Superior temporal gyrus (tissue), 1 donor: ENCODE measurements at regions not wholly inside any gene's neighbourhood (a gene's known extent, or its start where the extent isn't known, plus 50 kb on each side); places are given as distances from the start of the nearest gene placed in this dataset.
"Not testable (repeated sequence)": the region's sequence is repeated elsewhere in the genome, so short reads cannot be mapped to it uniquely, and the experiment has no call there.

ENCODE experiments used
- DNase-seq: peaks from one replicate; pipeline ENCODE4 v3.0.0-alpha.2; 2016; ENCODE audit errors: extremely low spot score

DNA sequence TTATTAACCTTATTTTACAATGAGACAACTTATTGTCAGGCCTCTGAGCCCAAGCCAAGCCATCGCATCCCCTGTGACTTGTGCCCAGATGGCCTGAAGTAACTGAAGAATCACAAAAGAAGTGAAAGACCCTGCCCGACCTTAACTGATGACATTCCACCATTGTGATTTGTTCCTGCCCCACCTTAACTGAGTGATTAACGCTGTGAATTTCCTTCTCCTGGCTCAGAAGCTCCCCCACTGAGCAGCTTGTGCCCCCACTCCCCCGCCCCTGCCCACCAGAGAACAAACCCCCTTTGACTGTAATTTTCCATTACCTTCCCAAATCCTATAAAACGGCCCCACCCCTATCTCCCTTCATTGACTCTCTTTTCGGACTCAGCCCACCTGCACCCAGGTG lies 224.0 kb upstream of the DUSP10 start:
- DNase-seq, result not testable (repeated sequence)

- no peak for DNase-seq
These were observed 223.4 kb upstream of the DUSP10 start for GRCh38 chr1:221965252-221965651.

DNA sequence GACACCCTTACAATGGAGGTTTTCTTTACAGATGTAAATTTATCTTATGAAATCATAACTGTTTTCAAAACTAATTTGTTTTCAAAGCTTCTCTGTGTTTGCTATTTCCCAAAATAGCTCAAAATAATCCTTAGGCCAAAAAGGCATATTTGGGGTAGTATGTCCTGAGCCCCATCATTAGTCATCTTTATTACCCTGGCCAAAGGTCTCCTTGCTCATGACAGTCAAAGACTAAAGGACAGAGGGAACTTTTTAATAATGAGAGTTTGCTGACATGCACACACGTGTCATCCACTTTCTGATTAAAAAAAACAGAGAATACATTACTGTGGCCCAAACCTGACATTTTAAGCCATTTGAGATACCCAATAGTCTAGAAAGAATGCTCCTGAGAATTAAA lies 221.9 kb upstream of the DUSP10 start:
- DNase-seq, result no peak

GRCh38 chr1:221962385-221962784 lies 220.5 kb upstream of the DUSP10 start:
- DNase-seq, result no peak

GRCh38 chr1:221961532-221962292 lies 219.8 kb upstream of the DUSP10 start:
- DNase-seq, result peak; percentile 29

GRCh38 chr1:221958161-221958562 lies 216.3 kb upstream of the DUSP10 start:
- not testable (repeated sequence) for DNase-seq

DNA sequence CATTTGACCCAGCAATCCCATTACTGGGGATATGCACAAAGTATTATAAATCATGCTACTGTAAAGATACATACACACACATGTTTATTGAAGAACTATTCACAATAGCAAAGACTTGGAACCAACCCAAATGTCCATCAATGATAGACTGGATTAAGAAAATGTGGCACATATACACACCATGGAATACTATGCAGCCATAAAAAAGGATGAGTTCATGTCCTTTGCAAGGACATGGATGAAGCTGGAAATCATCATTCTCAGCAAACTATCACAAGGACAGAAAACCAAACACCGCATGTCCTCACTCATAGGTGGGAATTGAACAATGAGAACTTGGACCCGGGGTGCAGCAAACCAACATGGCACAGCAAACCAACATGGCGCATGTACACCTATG lies 215.5 kb upstream of the DUSP10 start:
- DNase-seq, result not testable (repeated sequence)

- DNase-seq, result no peak
These were observed 208.1 kb upstream of the DUSP10 start for GRCh38 chr1:221949996-221950395.

DNA sequence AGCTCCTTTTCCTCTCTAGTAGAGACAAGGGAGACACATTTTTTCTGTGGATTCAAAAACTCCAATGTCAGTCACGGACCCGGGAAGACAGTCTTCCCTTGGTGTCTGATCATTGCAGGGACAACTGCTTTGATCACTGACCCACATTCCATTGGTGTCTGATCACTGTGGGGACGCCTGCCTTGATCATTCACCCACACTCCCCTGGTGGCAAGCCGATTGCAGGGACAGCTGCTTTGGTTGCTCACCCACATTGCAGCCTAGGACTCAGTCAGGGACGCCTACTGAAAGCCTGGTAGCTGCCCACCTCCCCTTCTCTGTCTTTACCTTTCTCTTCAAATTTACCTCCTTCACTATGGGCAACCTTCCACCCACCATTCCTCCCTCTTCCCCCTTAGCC lies 206.6 kb upstream of the DUSP10 start:
- no peak for DNase-seq

DNA sequence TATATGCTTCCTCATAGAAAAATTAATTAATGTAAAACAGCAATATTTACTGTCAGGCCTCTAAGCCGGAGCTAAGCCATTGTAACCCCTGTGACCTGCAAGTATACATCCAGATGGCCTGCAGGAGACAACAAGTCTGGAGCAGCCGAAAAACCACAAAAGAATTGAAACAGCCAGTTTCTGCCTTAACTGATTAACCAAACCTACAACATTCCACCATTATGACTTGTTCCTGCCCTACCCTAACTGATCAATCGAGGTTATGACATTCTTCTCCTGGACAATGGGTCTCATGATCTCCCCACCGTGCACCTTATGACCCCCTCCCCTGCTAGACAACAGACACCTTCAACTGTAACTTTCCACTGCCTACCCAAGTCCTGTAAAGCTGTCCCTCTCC lies 205.8 kb upstream of the DUSP10 start:
- no peak for DNase-seq

- no peak for DNase-seq
These were observed 204.9 kb upstream of the DUSP10 start for GRCh38 chr1:221946768-221947167.

GRCh38 chr1:221945669-221946068 lies 203.8 kb upstream of the DUSP10 start:
- no peak for DNase-seq

GRCh38 chr1:221944247-221944870 lies 202.5 kb upstream of the DUSP10 start:
- no peak for DNase-seq

DNA sequence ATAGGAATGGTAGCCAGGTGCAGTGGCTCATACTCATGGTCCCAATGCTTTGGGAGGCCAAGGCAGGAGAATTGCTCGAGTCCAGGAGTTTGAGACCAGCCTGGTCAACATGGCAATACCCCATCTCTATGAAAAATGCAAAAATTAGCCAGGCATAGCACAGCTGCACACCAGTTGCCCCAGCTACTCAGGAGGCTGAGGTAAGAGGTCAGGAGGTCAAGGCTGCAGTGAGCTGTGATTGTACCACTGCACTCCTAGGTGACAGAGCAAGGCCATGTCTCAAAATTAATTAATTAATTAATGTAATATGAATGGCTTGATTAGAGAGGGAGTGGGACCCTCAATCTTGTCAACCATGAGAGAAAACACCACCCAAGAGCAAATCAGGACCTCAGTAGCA lies 198.7 kb upstream of the DUSP10 start:
- DNase-seq, result no peak

DNA sequence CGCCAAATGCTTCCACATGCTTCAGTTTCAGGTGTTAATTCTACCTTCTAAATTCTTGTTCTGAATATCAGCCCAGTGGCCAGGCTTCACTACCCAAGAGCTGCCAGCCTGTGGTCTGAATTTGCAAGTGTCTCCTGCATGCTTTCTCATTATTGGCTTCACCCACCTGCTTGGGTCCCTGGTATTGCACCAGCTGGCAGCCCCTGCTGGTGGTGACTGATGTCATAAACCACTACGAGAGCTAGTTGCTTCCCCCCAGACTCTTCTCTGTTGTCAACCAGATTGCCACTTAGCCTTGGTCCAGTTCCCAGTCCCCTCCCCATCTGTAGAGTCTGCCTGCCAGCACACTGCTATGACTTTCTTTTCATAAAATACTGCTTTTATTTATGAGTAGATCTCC lies 197.7 kb upstream of the DUSP10 start:
- DNase-seq, result no peak

DNA sequence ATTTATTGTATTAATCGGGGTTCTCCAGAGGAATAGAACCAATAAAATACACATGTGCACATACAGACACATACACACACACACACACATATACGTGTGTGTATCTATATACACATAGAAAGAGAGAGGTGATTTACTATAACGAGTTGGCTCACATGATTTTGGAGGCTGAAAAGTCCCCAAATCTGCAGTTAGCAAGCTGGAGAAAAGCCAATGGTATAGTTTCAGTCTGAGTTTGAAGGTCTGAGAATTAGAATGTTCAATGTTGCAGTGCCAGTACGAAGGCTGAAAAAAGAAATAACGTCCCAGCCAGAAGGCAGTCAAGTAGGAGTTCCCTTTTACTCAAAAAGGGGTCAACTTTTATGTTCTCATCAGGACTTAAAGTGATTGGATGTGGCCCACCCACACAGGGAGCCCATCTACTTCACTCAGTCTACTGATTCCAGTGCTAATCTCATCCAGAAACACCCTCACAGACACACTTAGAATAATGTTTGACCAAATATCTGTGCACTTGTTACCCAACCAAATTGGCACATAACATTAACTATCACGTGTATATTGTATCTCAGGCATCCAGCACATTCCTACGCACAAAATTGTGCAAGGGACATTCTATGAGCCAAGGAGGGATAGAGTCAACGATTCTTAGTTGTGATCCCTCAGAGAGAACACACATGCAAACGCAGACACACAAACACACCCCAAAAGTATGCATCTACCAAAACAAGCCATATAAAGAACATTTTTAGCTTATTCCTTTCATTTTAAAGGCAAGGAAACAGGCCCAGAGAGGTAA lies 195.5 kb upstream of the DUSP10 start:
- no peak for DNase-seq

GRCh38 chr1:221933814-221934213 lies 191.9 kb upstream of the DUSP10 start:
- DNase-seq, result no peak

DNA sequence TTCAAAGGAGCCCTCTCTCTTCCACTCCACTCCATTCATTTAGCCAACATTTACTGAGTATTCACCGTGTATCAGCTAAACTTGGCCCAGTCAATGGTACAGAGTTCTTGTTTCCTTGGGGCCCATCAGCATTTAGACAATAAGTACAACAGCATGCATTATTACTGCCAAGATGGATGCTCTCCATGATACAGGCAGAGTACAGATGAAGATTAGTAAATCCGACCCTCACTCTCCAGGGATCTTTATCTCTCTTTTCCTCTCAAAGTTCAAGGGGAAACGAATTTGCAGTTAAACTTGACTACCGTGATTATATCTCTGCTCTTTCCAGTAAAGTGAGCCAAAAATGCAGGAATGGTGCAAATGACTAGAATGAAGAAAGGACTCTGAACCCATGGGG lies 184.6 kb upstream of the DUSP10 start:
- DNase-seq, result no peak

DNA sequence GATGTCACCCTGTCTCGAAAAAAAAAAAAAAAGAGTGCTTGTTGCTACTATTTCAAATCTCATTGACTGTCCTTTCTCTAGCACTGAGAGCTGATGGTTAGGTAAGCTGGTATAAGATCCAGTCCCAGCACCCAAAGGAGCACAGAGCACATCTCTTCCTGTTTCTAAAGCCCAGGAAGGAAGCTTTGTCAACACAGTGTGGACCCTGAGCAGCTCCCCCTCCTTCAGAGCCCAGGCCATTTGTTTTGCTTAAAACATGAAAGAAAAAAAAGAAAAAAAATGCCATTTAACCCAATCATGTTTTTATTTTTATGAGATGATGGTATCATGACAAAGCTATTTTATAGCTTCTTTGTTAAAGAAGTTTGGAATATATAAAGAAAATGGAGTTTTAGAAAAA lies 184.1 kb upstream of the DUSP10 start:
- DNase-seq, result no peak

- DNase-seq, result no peak
These were observed 182.2 kb upstream of the DUSP10 start for GRCh38 chr1:221923929-221924598.

- no peak for DNase-seq
These were observed 180.0 kb upstream of the DUSP10 start for GRCh38 chr1:221921936-221922335.

- DNase-seq, result no peak
These were observed 177.9 kb upstream of the DUSP10 start for GRCh38 chr1:221919743-221920142.
